ENCODE measurements at regions not wholly inside any gene's neighbourhood (a gene's known extent, or its start where the extent isn't known, plus 50 kb on each side); places are given as distances from the start of the nearest gene placed in this dataset.

GRCh38 chr12:22740656-22741355, 115.8 kb downstream of the ETNK1 start:
- no peak for DNase-seq

- DNase-seq = no peak
Measured at GRCh38 chr12:22743700-22744099, 118.7 kb downstream of the ETNK1 start.

- DNase-seq = no peak
Measured at GRCh38 chr12:22744197-22744596, 119.2 kb downstream of the ETNK1 start.

- DNase-seq = no peak
Measured at GRCh38 chr12:22746720-22747119, 121.7 kb downstream of the ETNK1 start.

- no peak for DNase-seq
Measured at GRCh38 chr12:22755629-22756028, 130.7 kb downstream of the ETNK1 start.

- DNase-seq = no peak
Measured at GRCh38 chr12:22759769-22760674, 135.1 kb downstream of the ETNK1 start.

- no peak for DNase-seq
Measured at GRCh38 chr12:22765421-22766130, 140.6 kb downstream of the ETNK1 start.

- DNase-seq = no peak
Measured at GRCh38 chr12:22766911-22767420, 142.0 kb downstream of the ETNK1 start.

GRCh38 chr12:22781339-22781738, 156.4 kb downstream of the ETNK1 start:
- no peak for DNase-seq

- peak in 2 of 3 donors; percentile 5 to 16 for DNase-seq
Measured at GRCh38 chr12:22787557-22787956, 162.6 kb downstream of the ETNK1 start.

- no peak for DNase-seq
Measured at GRCh38 chr12:22788913-22789312, 163.9 kb downstream of the ETNK1 start.

- DNase-seq = no peak
Measured at GRCh38 chr12:22792138-22792537, 167.2 kb downstream of the ETNK1 start.

GRCh38 chr12:22794017-22794416, 169.0 kb downstream of the ETNK1 start:
- no peak for DNase-seq

GRCh38 chr12:22796941-22797630, 172.1 kb downstream of the ETNK1 start:
- DNase-seq = no peak

- no peak for DNase-seq
Measured at GRCh38 chr12:22797701-22798100, 172.7 kb downstream of the ETNK1 start.

- DNase-seq = no peak
Measured at GRCh38 chr12:22798116-22798515, 173.1 kb downstream of the ETNK1 start.

- DNase-seq = peak in 1 of 3 donors; percentile 8
Measured at GRCh38 chr12:22799503-22799902, 174.5 kb downstream of the ETNK1 start.

- DNase-seq = no peak
Measured at GRCh38 chr12:22800332-22800731, 175.4 kb downstream of the ETNK1 start.

GRCh38 chr12:22802883-22803630, 178.1 kb downstream of the ETNK1 start:
- no peak for DNase-seq

GRCh38 chr12:22803725-22804124, 178.8 kb downstream of the ETNK1 start:
- no peak for DNase-seq

- no peak for DNase-seq
Measured at GRCh38 chr12:22808860-22809259, 183.9 kb downstream of the ETNK1 start.
